Colonic mucosa (tissue), 4 donors: ENCODE measurements at regions not wholly inside any gene's neighbourhood (a gene's known extent, or its start where the extent isn't known, plus 50 kb on each side); places are given as distances from the start of the nearest gene placed in this dataset.

Source experiments
- DNase-seq: peaks from one replicate; pipeline ENCODE4 v3.0.0-alpha.2; 2020
- H3K27ac ChIP-seq: fragments of 200-600 bp; one replicate; pipeline ENCODE4 v1.8.0; 2021
- H3K27me3 ChIP-seq: fragments of 200-600 bp; one replicate; pipeline ENCODE4 v1.8.0; 2021
- H3K36me3 ChIP-seq: fragments of 200-600 bp; one replicate; pipeline ENCODE4 v1.8.0; 2021
- H3K4me1 ChIP-seq: fragments of 200-600 bp; one replicate; pipeline ENCODE4 v1.8.0; 2021; ENCODE audit warnings: mild to moderate bottlenecking
- H3K4me3 ChIP-seq: fragments of 200-600 bp; one replicate; pipeline ENCODE4 v1.8.0; 2021
- H3K9ac ChIP-seq, 2 donors: one replicate each; pipeline ENCODE4 v1.7.0; 2013; ENCODE audit warnings: control low read depth in 2 of 2, low read depth in 2 of 2, low read length in 2 of 2
- H3K9me3 ChIP-seq: fragments of 200-600 bp; one replicate; pipeline ENCODE4 v1.8.0; 2021
- intact Hi-C: fragments of 100-400 bp; cut with DNase I; formaldehyde crosslinking; loops from one replicate; pipeline ENCODE4 v1.14.1; 2022
- TF ChIP-seq, protein P1 (sequence below): fragments of 200-600 bp; IDR thresholded peaks from one replicate; pipeline ENCODE4 v1.8.0; 2022; ENCODE audit warnings: antibody characterized with exemption, mild to moderate bottlenecking
- donor health status: healthy.
- donor health status: DM: no; HTN: no; CAD: no.
- donor health status: DM: no; HTN: no; CAD: no.

DNA sequence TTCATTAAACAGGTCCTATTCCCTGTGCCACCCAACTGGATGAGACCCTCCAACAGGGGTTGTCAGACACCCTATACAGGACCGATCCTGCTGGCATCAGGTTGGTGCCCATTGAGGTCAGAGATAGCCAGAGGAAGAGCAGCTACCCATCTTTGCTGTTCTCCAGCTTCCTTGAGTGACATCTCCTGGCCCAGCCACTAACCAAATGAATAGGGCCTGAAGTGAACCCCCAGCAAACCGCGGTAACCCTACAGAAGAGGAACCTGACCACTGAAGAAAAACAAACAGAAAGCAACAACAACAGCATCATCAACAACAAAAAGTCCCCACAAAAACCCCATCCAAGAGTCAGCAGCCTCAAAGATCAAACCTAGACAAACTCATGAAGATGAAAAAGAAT is 133.6 kb upstream of the ARPP21 start:
- TF ChIP-seq, protein P1, sequence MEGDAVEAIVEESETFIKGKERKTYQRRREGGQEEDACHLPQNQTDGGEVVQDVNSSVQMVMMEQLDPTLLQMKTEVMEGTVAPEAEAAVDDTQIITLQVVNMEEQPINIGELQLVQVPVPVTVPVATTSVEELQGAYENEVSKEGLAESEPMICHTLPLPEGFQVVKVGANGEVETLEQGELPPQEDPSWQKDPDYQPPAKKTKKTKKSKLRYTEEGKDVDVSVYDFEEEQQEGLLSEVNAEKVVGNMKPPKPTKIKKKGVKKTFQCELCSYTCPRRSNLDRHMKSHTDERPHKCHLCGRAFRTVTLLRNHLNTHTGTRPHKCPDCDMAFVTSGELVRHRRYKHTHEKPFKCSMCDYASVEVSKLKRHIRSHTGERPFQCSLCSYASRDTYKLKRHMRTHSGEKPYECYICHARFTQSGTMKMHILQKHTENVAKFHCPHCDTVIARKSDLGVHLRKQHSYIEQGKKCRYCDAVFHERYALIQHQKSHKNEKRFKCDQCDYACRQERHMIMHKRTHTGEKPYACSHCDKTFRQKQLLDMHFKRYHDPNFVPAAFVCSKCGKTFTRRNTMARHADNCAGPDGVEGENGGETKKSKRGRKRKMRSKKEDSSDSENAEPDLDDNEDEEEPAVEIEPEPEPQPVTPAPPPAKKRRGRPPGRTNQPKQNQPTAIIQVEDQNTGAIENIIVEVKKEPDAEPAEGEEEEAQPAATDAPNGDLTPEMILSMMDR, result no peak
- Histone ChIP-seq H3K4me3 (no peak overlapping the region), H3K9me3 (no peaks in the 10 kb centered on the region), H3K27me3 (no peaks in the 10 kb centered on the region), H3K36me3 (no peaks in the 10 kb centered on the region), H3K27ac (no peak overlapping the region), H3K4me1 (no peaks in the 10 kb centered on the region), H3K9ac (no peak overlapping the region)
- DNase-seq, result no peak
- intact Hi-C loops, result no loop called here

DNA sequence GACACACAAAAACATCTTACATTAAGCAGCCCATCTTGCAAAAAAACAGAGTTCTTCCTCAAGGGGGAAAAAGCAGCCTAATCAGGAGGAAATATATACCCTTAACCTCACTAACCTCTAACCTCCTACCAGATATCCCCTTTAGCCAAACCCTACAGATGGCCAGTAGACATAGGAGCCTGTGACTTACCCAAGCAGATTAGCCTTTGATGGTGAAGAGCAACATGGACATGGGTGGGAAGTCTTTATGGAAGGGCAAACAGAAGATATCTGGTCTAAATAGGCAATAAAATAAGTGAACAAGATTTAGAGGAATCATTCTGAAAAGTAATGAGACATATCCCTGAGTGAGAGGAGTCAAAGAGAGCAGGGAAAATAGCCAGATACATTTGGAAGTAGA is 119.4 kb upstream of the ARPP21 start:
- H3K4me1 ChIP-seq, result no peaks in the 10 kb centered on the region
- no peaks in the 10 kb centered on the region for H3K27me3 ChIP-seq
- TF ChIP-seq, protein P1, result no peak
- no peak overlapping the region for H3K9ac ChIP-seq
- H3K9me3 ChIP-seq, result no peaks in the 10 kb centered on the region
- H3K27ac ChIP-seq, result no peak overlapping the region
- intact Hi-C loops, result no loop called here
- H3K4me3 ChIP-seq, result no peak overlapping the region
- no peak for DNase-seq
- H3K36me3 ChIP-seq, result no peaks in the 10 kb centered on the region

DNA sequence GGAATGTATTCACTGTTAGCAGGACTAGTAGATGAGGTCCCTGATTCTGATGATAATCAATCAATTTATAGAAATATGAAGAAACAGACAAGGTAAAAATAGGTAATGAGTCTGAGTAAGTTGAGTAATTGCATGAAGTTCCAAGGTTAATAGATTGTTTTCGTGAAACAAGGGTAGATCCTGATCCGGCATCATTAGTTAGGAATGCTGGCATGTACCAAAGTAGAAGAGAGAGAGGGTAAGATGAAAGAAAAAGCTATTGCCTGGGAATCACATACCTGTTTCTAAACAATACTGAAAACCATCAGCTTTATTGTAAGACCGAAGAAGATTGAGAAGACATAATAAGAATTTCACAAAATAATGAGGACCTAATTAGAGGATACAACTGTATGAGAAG is 118.1 kb upstream of the ARPP21 start:
- Histone ChIP-seq H3K27me3 (no peaks in the 10 kb centered on the region), H3K9me3 (no peaks in the 10 kb centered on the region), H3K4me3 (no peak overlapping the region), H3K4me1 (no peaks in the 10 kb centered on the region), H3K9ac (no peak overlapping the region), H3K36me3 (no peaks in the 10 kb centered on the region), H3K27ac (no peak overlapping the region)
- TF ChIP-seq, protein P1, result no peak
- DNase-seq, result no peak
- intact Hi-C loops, result no loop called here

DNA sequence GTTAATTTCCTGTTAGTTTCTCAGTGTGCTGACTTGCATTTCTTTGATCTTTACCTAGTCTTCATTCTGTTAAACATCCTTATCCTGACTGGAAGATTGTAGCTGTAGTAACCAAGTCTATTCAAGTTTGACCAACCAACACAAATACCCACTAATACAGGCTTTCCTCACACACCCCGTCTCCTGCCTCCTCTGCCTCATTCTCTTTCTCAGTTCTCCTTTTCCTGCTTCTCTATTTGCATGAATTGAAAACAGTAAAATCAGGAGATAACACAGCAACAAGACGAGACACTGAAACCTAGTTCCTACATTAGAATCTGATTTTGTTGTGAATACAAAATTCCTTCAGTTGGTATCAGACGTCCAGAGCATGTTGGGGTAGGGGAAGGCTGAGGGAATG is 116.9 kb upstream of the ARPP21 start:
- H3K4me3 ChIP-seq, result no peak overlapping the region
- no peak overlapping the region for H3K27ac ChIP-seq
- H3K9ac ChIP-seq, result no peak overlapping the region
- intact Hi-C loops, result no loop called here
- no peaks in the 10 kb centered on the region for H3K9me3 ChIP-seq
- no peaks in the 10 kb centered on the region for H3K36me3 ChIP-seq
- no peaks in the 10 kb centered on the region for H3K4me1 ChIP-seq
- TF ChIP-seq, protein P1, result no peak
- DNase-seq, result no peak
- no peaks in the 10 kb centered on the region for H3K27me3 ChIP-seq

DNA sequence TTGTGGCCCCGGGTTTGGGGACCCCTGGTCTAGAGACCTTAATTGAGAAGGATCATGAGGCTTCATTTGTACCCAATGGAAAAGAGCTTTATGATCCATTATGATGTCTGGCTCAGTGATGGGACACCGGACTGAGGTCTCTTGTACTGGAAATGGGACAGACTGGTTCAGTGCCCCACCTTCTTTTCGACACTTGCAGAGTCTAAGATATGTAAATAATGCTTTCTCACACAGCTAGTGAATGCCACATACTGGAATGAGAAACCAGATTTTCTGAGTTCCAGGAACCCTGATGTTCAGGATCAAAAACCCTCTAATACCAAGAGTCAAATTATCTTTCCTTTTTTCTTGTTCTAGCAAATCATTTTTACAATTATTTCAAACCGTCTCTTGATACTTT is 116.3 kb upstream of the ARPP21 start:
- no peak overlapping the region for H3K27ac ChIP-seq
- H3K36me3 ChIP-seq, result no peaks in the 10 kb centered on the region
- no peak for DNase-seq
- H3K4me1 ChIP-seq, result no peaks in the 10 kb centered on the region
- H3K9me3 ChIP-seq, result no peaks in the 10 kb centered on the region
- no peak overlapping the region for H3K9ac ChIP-seq
- no peaks in the 10 kb centered on the region for H3K27me3 ChIP-seq
- intact Hi-C loops, result no loop called here
- H3K4me3 ChIP-seq, result no peak overlapping the region
- TF ChIP-seq, protein P1, result no peak

DNA sequence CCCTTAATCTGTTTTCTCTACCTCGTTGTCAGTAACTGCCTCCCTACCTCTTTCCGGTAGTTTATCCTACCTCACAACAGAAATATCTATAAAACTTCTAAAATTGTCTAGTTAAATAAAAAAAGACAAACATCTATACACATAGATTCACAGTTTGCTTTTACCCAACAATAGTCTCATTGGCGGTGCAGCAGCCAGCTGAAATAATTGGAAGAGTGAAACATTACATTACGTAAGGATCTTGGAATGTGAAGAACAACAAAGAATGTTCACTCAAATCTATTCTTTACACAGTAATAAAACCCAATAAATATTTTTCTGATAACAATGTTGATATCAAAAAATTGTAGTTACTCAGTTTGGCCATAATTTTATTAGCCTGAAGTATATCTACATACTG is 115.5 kb upstream of the ARPP21 start:
- Histone ChIP-seq H3K9ac (no peak overlapping the region), H3K9me3 (no peaks in the 10 kb centered on the region), H3K4me1 (no peaks in the 10 kb centered on the region), H3K27me3 (no peaks in the 10 kb centered on the region), H3K36me3 (no peaks in the 10 kb centered on the region), H3K4me3 (no peak overlapping the region), H3K27ac (no peak overlapping the region)
- TF ChIP-seq, protein P1, result no peak
- no peak for DNase-seq
- intact Hi-C loops, result no loop called here
